ENCODE measurements at regions not wholly inside any gene's neighbourhood (a gene's known extent, or its start where the extent isn't known, plus 50 kb on each side); places are given as distances from the start of the nearest gene placed in this dataset.

- H3K27me3 Mint-ChIP-seq (ENCODE audit: insufficient read depth, unreplicated experiment): peaks cover 15% of the 10 kb centered on the region
- DNase-seq: no peak
- TF ChIP-seq CTCF (IDR thresholded peaks at IDR 0.05; ENCODE audit: insufficient read depth in 1 of 2, low read depth in 1 of 2, low read length in 1 of 2, severe bottlenecking in 1 of 2, unreplicated experiment in 1 of 2): no peak
- Histone ChIP-seq H3K27me3 (replicated peaks; ENCODE audit: control insufficient read depth, insufficient read depth, low read length) (no peaks in the 10 kb centered on the region; the same call in 1 of the 2 replicates), H3K36me3 (ENCODE audit: control insufficient read depth, insufficient read depth, low read length) (no peaks in the 10 kb centered on the region), H3K4me3 (ENCODE audit: low read depth, low read length) (no peak overlapping the region), H3K4me1 (no peaks in the 10 kb centered on the region), H3K9me3 (no peaks in the 10 kb centered on the region)
- H3K36me3 Mint-ChIP-seq (ENCODE audit: insufficient read depth, unreplicated experiment): no peaks in the 10 kb centered on the region
- peaks cover 7% of the 10 kb centered on the region for H3K9me3 Mint-ChIP-seq (ENCODE audit: unreplicated experiment)
- H3K4me3 Mint-ChIP-seq (ENCODE audit: unreplicated experiment): no peak overlapping the region
- CTCF ChIA-PET: no interaction called here
- H3K27ac Mint-ChIP-seq (ENCODE audit: unreplicated experiment): no peak overlapping the region
- intact Hi-C loops (cut with micrococcal nuclease; ENCODE audit: unreplicated experiment): no loop called here
- H3K4me1 Mint-ChIP-seq (ENCODE audit: low read depth, unreplicated experiment): no peaks in the 10 kb centered on the region
- BruUV-seq (replicated peaks): no TSS peak
- POLR2A ChIA-PET: no interaction called here
Observed at GRCh38 chr15:68488290-68488689, 56.3 kb upstream of the ITGA11 start.

GRCh38 chr15:68488966-68489365 is 57.0 kb upstream of the ITGA11 start:
- ChIA-PET CTCF (no interaction called here), POLR2A (no interaction called here)
- H3K27me3 Mint-ChIP-seq (ENCODE audit: insufficient read depth, unreplicated experiment): peaks cover 15% of the 10 kb centered on the region
- no peak for TF ChIP-seq CTCF (IDR thresholded peaks at IDR 0.05; ENCODE audit: insufficient read depth in 1 of 2, low read depth in 1 of 2, low read length in 1 of 2, severe bottlenecking in 1 of 2, unreplicated experiment in 1 of 2)
- H3K27ac Mint-ChIP-seq (ENCODE audit: unreplicated experiment): no peak overlapping the region
- Histone ChIP-seq H3K9me3 (no peaks in the 10 kb centered on the region), H3K4me1 (no peaks in the 10 kb centered on the region), H3K4me3 (ENCODE audit: low read depth, low read length) (no peak overlapping the region), H3K36me3 (ENCODE audit: control insufficient read depth, insufficient read depth, low read length) (no peaks in the 10 kb centered on the region), H3K27me3 (replicated peaks; ENCODE audit: control insufficient read depth, insufficient read depth, low read length) (no peaks in the 10 kb centered on the region; the same call in 1 of the 2 replicates)
- H3K4me3 Mint-ChIP-seq (ENCODE audit: unreplicated experiment): no peak overlapping the region
- H3K9me3 Mint-ChIP-seq (ENCODE audit: unreplicated experiment): peaks cover 7% of the 10 kb centered on the region
- intact Hi-C loops (cut with micrococcal nuclease; ENCODE audit: unreplicated experiment): no loop called here
- DNase-seq: no peak
- H3K4me1 Mint-ChIP-seq (ENCODE audit: low read depth, unreplicated experiment): no peaks in the 10 kb centered on the region
- H3K36me3 Mint-ChIP-seq (ENCODE audit: insufficient read depth, unreplicated experiment): no peaks in the 10 kb centered on the region
- BruUV-seq (replicated peaks): no TSS peak

DNA sequence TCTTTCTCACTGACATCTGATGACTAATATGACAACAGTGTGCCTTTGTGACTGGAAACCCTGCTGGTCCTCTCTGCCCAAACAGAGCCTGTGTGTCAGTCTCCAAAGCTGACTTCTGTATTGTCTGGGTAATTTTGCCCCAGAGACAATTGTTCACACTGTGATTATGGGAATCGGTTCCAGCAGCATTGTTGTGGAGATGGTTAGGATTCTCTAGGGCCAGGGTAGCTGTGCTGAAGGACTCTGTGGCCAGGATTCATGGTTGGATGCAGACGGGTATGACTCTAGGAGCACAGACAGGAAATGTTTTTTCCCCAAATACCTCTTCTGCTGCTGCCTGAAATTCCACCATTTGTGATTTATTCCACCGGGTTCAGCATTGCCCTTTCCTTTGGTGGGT is 57.5 kb upstream of the ITGA11 start:
- no peak for TF ChIP-seq CTCF (IDR thresholded peaks at IDR 0.05; ENCODE audit: insufficient read depth in 1 of 2, low read depth in 1 of 2, low read length in 1 of 2, severe bottlenecking in 1 of 2, unreplicated experiment in 1 of 2)
- no peak overlapping the region for H3K27ac Mint-ChIP-seq (ENCODE audit: unreplicated experiment)
- Histone ChIP-seq H3K9me3 (no peaks in the 10 kb centered on the region), H3K4me3 (ENCODE audit: low read depth, low read length) (no peak overlapping the region), H3K4me1 (no peaks in the 10 kb centered on the region), H3K36me3 (ENCODE audit: control insufficient read depth, insufficient read depth, low read length) (no peaks in the 10 kb centered on the region), H3K27me3 (replicated peaks; ENCODE audit: control insufficient read depth, insufficient read depth, low read length) (no peaks in the 10 kb centered on the region; the same call in 1 of the 2 replicates)
- no peak for DNase-seq
- H3K4me3 Mint-ChIP-seq (ENCODE audit: unreplicated experiment): no peak overlapping the region
- peaks cover 7% of the 10 kb centered on the region for H3K9me3 Mint-ChIP-seq (ENCODE audit: unreplicated experiment)
- H3K36me3 Mint-ChIP-seq (ENCODE audit: insufficient read depth, unreplicated experiment): no peaks in the 10 kb centered on the region
- CTCF ChIA-PET: no interaction called here
- H3K4me1 Mint-ChIP-seq (ENCODE audit: low read depth, unreplicated experiment): no peaks in the 10 kb centered on the region
- intact Hi-C loops (cut with micrococcal nuclease; ENCODE audit: unreplicated experiment): no loop called here
- POLR2A ChIA-PET: no interaction called here
- BruUV-seq (replicated peaks): no TSS peak
- H3K27me3 Mint-ChIP-seq (ENCODE audit: insufficient read depth, unreplicated experiment): peaks cover 14% of the 10 kb centered on the region
